Skeletal muscle satellite cell (primary cell): ENCODE measurements at regions not wholly inside any gene's neighbourhood (a gene's known extent, or its start where the extent isn't known, plus 50 kb on each side); places are given as distances from the start of the nearest gene placed in this dataset.
"Not testable (repeated sequence)": the region's sequence is repeated elsewhere in the genome, so short reads cannot be mapped to it uniquely, and the experiment has no call there.

Experiments
- H3K27me3 ChIP-seq: 2 replicates; pipeline ENCODE4 v1.7.0; 2013; ENCODE audit warnings: low read length; ENCODE audit not compliant: control insufficient read depth, insufficient read depth
- H3K36me3 ChIP-seq: 2 replicates; pipeline ENCODE4 v1.7.0; 2013; ENCODE audit warnings: mild to moderate bottlenecking, control low read depth, low read length; ENCODE audit not compliant: insufficient read depth
- H3K4me1 ChIP-seq: 2 replicates; pipeline ENCODE4 v1.7.0; 2013; ENCODE audit warnings: low read length; ENCODE audit not compliant: control insufficient read depth, insufficient read depth
- H3K4me2 ChIP-seq: 2 replicates; pipeline ENCODE4 v1.7.0; 2013; ENCODE audit warnings: mild to moderate bottlenecking, low read length
- H3K4me3 ChIP-seq: 2 replicates; pipeline ENCODE4 v1.7.0; 2013; ENCODE audit warnings: low read length
- H3K9ac ChIP-seq: 2 replicates; pipeline ENCODE4 v1.7.0; 2013; ENCODE audit warnings: mild to moderate bottlenecking, low read depth, low read length, moderate library complexity
- H3K9me3 ChIP-seq: replicated peaks from 2 replicates; pipeline ENCODE4 v1.7.0; 2013; ENCODE audit warnings: mild to moderate bottlenecking, control low read depth, low read length

GRCh38 chr2:35468245-35468644, 887.3 kb upstream of the CRIM1 start:
- H3K9ac ChIP-seq = no peak overlapping the region
- no peaks in the 10 kb centered on the region for H3K9me3 ChIP-seq
- H3K36me3 ChIP-seq = no peaks in the 10 kb centered on the region
- peaks cover 11% of the 10 kb centered on the region for H3K4me1 ChIP-seq
- no peak overlapping the region for H3K4me3 ChIP-seq
- H3K4me2 ChIP-seq = no peak overlapping the region
- no peaks in the 10 kb centered on the region for H3K27me3 ChIP-seq

GRCh38 chr2:35463805-35464596, 891.6 kb upstream of the CRIM1 start:
- no peaks in the 10 kb centered on the region for H3K27me3 ChIP-seq
- H3K36me3 ChIP-seq = no peaks in the 10 kb centered on the region
- H3K4me3 ChIP-seq = no peak overlapping the region
- H3K4me2 ChIP-seq = peak overlapping the region; percentile 24
- H3K4me1 ChIP-seq = peaks cover 22% of the 10 kb centered on the region
- H3K9me3 ChIP-seq = no peaks in the 10 kb centered on the region
- H3K9ac ChIP-seq = no peak overlapping the region

DNA sequence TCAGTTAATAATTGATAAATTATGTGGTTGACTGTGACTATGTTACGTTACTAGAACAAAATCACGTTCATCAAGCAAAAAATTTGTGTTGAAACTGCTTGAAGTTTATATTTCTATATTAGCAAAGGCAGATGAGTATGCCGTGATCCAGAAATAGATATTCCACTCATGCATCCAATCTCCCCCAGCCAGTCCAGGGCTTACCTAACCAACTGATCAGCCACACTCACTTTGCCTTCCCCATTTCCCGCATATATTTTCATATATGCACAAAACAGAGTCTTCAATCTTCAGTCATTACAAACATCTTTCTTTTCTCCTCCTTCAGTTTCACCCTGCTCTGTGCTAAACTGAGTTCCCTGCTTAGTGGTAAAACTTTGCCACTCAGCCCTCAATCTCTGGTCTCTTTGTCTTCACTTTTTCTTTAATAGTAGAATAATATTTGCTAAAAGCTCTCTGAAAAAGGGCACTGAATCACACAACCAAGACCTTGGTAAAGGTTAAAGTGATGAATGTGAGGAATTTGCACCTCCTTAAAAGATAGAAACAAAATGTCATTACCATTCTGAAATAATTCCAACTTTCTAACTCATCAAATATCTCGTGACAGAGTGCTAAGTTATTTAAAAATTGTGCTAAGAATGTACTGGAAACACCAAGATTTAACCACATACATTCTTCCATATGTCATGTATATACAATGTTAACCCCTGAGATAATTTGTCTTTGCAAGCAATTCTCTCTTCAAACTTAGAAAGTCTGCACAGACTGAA, 893.2 kb upstream of the CRIM1 start:
- Histone ChIP-seq H3K9me3 (no peaks in the 10 kb centered on the region), H3K9ac (peak overlapping the region; percentile 66), H3K4me1 (peaks cover 22% of the 10 kb centered on the region), H3K4me3 (no peak overlapping the region), H3K4me2 (peak overlapping the region; percentile 36), H3K27me3 (no peaks in the 10 kb centered on the region), H3K36me3 (no peaks in the 10 kb centered on the region)

DNA sequence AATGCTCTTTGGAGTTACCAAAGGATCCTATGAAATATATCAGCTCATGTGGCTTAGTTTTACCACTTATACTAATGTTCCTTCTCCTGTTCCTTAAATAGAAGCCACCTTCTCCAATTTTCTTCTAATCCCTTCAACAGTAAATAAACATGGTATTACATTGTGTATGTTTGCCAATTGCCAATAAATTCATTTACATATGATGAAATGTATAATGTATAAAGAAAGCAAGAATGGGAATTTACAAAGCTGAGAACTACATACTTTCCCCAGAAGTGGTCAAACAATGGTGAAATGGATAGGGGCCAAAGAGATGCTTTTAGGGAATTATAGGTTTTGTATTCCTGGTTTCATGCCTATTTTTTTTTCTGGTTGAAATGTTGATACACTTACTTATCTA, 894.2 kb upstream of the CRIM1 start:
- H3K4me3 ChIP-seq = no peak overlapping the region
- H3K4me1 ChIP-seq = peaks cover 22% of the 10 kb centered on the region
- H3K27me3 ChIP-seq = no peaks in the 10 kb centered on the region
- no peak overlapping the region for H3K9ac ChIP-seq
- no peaks in the 10 kb centered on the region for H3K9me3 ChIP-seq
- H3K36me3 ChIP-seq = no peaks in the 10 kb centered on the region
- H3K4me2 ChIP-seq = no peak overlapping the region

DNA sequence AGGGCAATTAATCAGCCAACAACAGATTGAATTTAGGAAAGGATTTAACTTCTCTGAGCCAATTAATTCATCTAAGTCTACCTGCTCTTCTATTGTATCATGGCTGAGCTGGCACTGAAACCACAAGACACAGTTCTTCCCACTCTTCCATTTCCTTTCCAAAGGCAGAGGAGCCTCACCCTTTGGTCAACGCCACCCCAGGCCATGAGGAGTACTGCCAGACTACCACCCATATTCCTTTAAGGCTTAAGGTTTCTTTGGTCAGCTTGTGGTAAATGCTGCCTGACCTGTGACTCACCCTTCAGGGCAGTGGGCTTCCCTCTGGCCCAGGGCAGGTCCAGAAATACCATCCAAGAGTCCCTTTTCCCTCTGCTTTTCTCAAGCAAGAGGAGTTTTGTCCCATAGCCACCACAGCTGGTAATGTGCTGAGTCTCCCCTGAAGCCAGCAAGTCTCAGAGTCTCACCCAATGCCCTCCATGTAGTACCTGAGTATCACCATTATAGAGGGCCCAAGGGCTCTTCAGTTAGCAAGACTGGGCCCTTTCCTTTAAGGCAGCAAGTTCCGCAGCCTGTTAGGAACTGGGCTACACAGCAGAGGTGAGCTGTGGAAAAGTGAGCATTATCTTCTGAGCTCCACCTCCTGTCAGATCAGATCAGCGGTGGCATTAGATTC, 900.5 kb upstream of the CRIM1 start:
- Histone ChIP-seq H3K9ac (no peak overlapping the region), H3K4me3 (no peak overlapping the region), H3K27me3 (no peaks in the 10 kb centered on the region), H3K4me2 (no peak overlapping the region), H3K36me3 (no peaks in the 10 kb centered on the region), H3K9me3 (no peaks in the 10 kb centered on the region), H3K4me1 (no peaks in the 10 kb centered on the region)

DNA sequence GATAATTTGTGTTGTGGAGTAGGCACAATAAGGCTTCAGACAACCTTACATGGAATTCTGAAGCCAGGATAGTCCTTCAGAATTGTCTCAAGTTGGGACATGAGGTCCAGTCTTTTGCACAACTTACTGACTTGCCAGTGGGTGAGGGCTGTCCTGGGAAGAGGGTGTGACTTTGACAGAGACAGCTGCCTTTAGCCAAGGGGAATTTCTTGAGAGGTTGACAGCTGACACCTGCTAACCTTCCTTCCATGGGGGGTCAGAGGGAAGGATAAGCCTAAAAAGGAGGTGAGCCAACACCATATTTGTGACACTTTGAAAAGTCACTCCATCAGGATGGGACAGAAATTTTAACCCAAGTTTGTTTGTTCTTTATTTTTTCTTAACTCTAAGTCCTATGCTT, 907.8 kb upstream of the CRIM1 start:
- Histone ChIP-seq H3K9me3 (no peaks in the 10 kb centered on the region), H3K4me2 (no peak overlapping the region), H3K4me3 (no peak overlapping the region), H3K4me1 (no peaks in the 10 kb centered on the region), H3K36me3 (no peaks in the 10 kb centered on the region), H3K27me3 (no peaks in the 10 kb centered on the region), H3K9ac (no peak overlapping the region)

- Histone ChIP-seq H3K27me3 (no peaks in the 10 kb centered on the region), H3K9me3 (no peaks in the 10 kb centered on the region), H3K4me2 (no peak overlapping the region), H3K4me3 (no peak overlapping the region), H3K4me1 (no peaks in the 10 kb centered on the region), H3K36me3 (no peaks in the 10 kb centered on the region), H3K9ac (no peak overlapping the region)
Observed at GRCh38 chr2:35447215-35447614, 908.4 kb upstream of the CRIM1 start.

- H3K4me3 ChIP-seq = no peak overlapping the region
- H3K36me3 ChIP-seq = no peaks in the 10 kb centered on the region
- no peaks in the 10 kb centered on the region for H3K9me3 ChIP-seq
Observed at GRCh38 chr2:35443087-35443486, 912.5 kb upstream of the CRIM1 start.

GRCh38 chr2:35441575-35441974, 914.0 kb upstream of the CRIM1 start:
- H3K9me3 ChIP-seq, H3K9ac ChIP-seq, H3K4me1 ChIP-seq, H3K36me3 ChIP-seq, H3K27me3 ChIP-seq, H3K4me2 ChIP-seq, H3K4me3 ChIP-seq: not testable (repeated sequence)

More at GRCh38 chr2:35443087-35443486, 912.5 kb upstream of the CRIM1 start:
- Histone ChIP-seq H3K4me2 (no peak overlapping the region), H3K9ac (no peak overlapping the region), H3K27me3 (no peaks in the 10 kb centered on the region), H3K4me1 (no peaks in the 10 kb centered on the region)

- not testable (repeated sequence) for H3K4me2 ChIP-seq, H3K9me3 ChIP-seq
Observed at GRCh38 chr2:35440308-35440707, 915.3 kb upstream of the CRIM1 start.

DNA sequence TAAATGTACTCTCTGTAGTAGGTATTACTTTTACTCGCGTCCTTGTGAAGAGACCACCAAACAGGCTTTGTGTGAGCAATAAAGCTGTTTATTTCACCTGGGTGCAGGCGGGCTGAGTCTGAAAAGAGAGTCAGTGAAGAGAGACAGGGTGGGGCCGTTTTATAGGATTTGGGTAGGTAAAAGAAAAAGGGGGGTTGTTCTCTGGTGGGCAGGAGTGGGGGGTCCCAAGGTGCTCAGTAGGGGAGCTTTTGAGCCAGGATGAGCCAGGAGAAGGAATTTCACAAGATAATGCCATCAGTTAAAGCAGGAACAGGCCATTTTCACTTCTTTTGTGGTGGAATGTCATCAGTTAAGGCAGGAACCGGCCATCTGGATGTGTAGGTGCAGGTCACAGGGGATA, 918.7 kb upstream of the CRIM1 start:
- H3K27me3 ChIP-seq, H3K4me1 ChIP-seq, H3K9ac ChIP-seq, H3K36me3 ChIP-seq, H3K4me2 ChIP-seq, H3K4me3 ChIP-seq, H3K9me3 ChIP-seq: not testable (repeated sequence)

More at GRCh38 chr2:35440308-35440707, 915.3 kb upstream of the CRIM1 start:
- not testable (repeated sequence) for H3K9ac ChIP-seq, H3K27me3 ChIP-seq, H3K4me3 ChIP-seq, H3K36me3 ChIP-seq, H3K4me1 ChIP-seq
